Gastroesophageal sphincter (tissue), 4 donors: ENCODE measurements at regions not wholly inside any gene's neighbourhood (a gene's known extent, or its start where the extent isn't known, plus 50 kb on each side); places are given as distances from the start of the nearest gene placed in this dataset.

ENCODE experiments used
- ATAC-seq: fragments of 150-250 bp; one replicate; pipeline ENCODE4 v1.9.1; 2016; ENCODE audit warnings: mild to moderate bottlenecking, moderate library complexity
- H3K27ac ChIP-seq, 4 donors: fragments of 200-600 bp; sonication (generic) in 3 of 4; 1 replicate in 3 of 4; 2 replicates in 1 of 4; pipeline ENCODE4 v1.5.1; 2016 to 2019
- H3K27me3 ChIP-seq: fragments of 200-600 bp; sonication (generic); one replicate; pipeline ENCODE4 v1.5.1; 2019
- H3K36me3 ChIP-seq, 2 donors: fragments of 200-600 bp; sonication (generic); one replicate each; pipeline ENCODE4 v1.5.1; 2019; ENCODE audit warnings: control low read depth in 1 of 2
- H3K4me1 ChIP-seq, 3 donors: fragments of 200-600 bp; sonication (generic); 1 replicate in 2 of 3; 2 replicates in 1 of 3; pipeline ENCODE4 v1.5.1; 2016 to 2019; ENCODE audit warnings: control low read depth in 2 of 3
- H3K4me3 ChIP-seq, 2 donors: fragments of 200-600 bp; sonication (generic); one replicate each; pipeline ENCODE4 v1.5.1; 2019; ENCODE audit warnings: mild to moderate bottlenecking in 1 of 2, moderate library complexity in 1 of 2
- H3K9me3 ChIP-seq, 3 donors: fragments of 200-600 bp; sonication (generic); one replicate each; pipeline ENCODE4 v1.5.1; 2017 to 2019; ENCODE audit warnings: control low read depth in 2 of 3
- CTCF ChIP-seq, 4 experiments: fragments of 200-600 bp in 2 of 4; fragments of 450-650 bp in 2 of 4; sonication (generic) in 1 of 4; IDR thresholded peaks; one replicate each; pipeline ENCODE4 v1.5.1; 2017 to 2019; ENCODE audit warnings: antibody characterized with exemption in 4 of 4, mild to moderate bottlenecking in 2 of 4, moderate library complexity in 2 of 4
- EP300 ChIP-seq: sonication (generic); formaldehyde crosslinking; IDR thresholded peaks from one replicate; pipeline ENCODE4 v1.6.1; 2017; ENCODE audit warnings: antibody characterized with exemption, mild to moderate bottlenecking
- POLR2A ChIP-seq, 2 donors: fragments of 450-650 bp; IDR thresholded peaks; one replicate each; pipeline ENCODE4 v1.6.1; 2017; ENCODE audit warnings: antibody characterized with exemption in 2 of 2, mild to moderate bottlenecking in 2 of 2, moderate library complexity in 1 of 2
- POLR2AphosphoS5 ChIP-seq: sonication (generic); formaldehyde crosslinking; IDR thresholded peaks from one replicate; pipeline ENCODE4 v1.6.1; 2017; ENCODE audit warnings: antibody characterized with exemption
- WGBS, 2 donors: methylation state at CpG; one replicate each; pipeline ENCODE4 v1.1.5; 2018; ENCODE audit warnings: low coverage in 1 of 2; 5-methylcytosine and 5-hydroxymethylcytosine counted together

GRCh38 chr21:35401476-35401875 is 352.4 kb upstream of the RUNX1 start:
- no peaks in the 10 kb centered on the region for H3K9me3 ChIP-seq
- ATAC-seq, result no peak

GRCh38 chr21:35400233-35400939 is 351.3 kb upstream of the RUNX1 start:
- Histone ChIP-seq H3K36me3 (no peaks in the 10 kb centered on the region), H3K4me3 (no peak overlapping the region), H3K9me3 (no peaks in the 10 kb centered on the region), H3K27ac (no peak overlapping the region), H3K4me1 (no peaks in the 10 kb centered on the region), H3K27me3 (peaks cover 29% of the 10 kb centered on the region)
- 42 to 46% methylated on average over 7 to 8 of the region's 8 CpGs for whole genome bisulfite sequencing, 2 donors
- ATAC-seq, result no peak
- no peak for TF ChIP-seq POLR2A (IDR thresholded peaks at IDR 0.05)
- peak; percentile 8 to 63 (median 48) for TF ChIP-seq CTCF (IDR thresholded peaks at IDR 0.05)
- no peak for TF ChIP-seq POLR2AphosphoS5
- TF ChIP-seq EP300, result no peak

More at GRCh38 chr21:35401476-35401875, 352.4 kb upstream of the RUNX1 start:
- H3K27me3 ChIP-seq, result peaks cover 32% of the 10 kb centered on the region
- H3K36me3 ChIP-seq, result no peaks in the 10 kb centered on the region
- no peak for TF ChIP-seq CTCF (IDR thresholded peaks at IDR 0.05)
- TF ChIP-seq POLR2A (IDR thresholded peaks at IDR 0.05), result no peak
- no peak for TF ChIP-seq POLR2AphosphoS5
- no peak for TF ChIP-seq EP300
- 73 to 84% methylated on average over 4 of the region's 4 CpGs for WGBS, 2 donors
- H3K27ac ChIP-seq, result no peak overlapping the region
- no peaks in the 10 kb centered on the region for H3K4me1 ChIP-seq
- H3K4me3 ChIP-seq, result no peak overlapping the region

- no peak for ATAC-seq
- TF ChIP-seq POLR2AphosphoS5, result no peak
- no peak for TF ChIP-seq EP300
- no peak for TF ChIP-seq POLR2A (IDR thresholded peaks at IDR 0.05)
- no peak for TF ChIP-seq CTCF (IDR thresholded peaks at IDR 0.05)
- Histone ChIP-seq H3K27me3 (peaks cover 23% of the 10 kb centered on the region), H3K27ac (no peak overlapping the region), H3K9me3 (no peaks in the 10 kb centered on the region), H3K4me1 (no peaks in the 10 kb centered on the region), H3K36me3 (no peaks in the 10 kb centered on the region), H3K4me3 (no peak overlapping the region)
- WGBS, 2 donors, result 76 to 78% methylated on average over 3 to 5 of the region's 5 CpGs
These were observed 350.6 kb upstream of the RUNX1 start for GRCh38 chr21:35399706-35400105.

GRCh38 chr21:35399002-35399530 is 350.0 kb upstream of the RUNX1 start:
- TF ChIP-seq EP300 (no peak), CTCF (IDR thresholded peaks at IDR 0.05) (no peak), POLR2AphosphoS5 (no peak)
- H3K36me3 ChIP-seq, result no peaks in the 10 kb centered on the region
- no peak for ATAC-seq
- H3K27me3 ChIP-seq, result peaks cover 23% of the 10 kb centered on the region
- no peaks in the 10 kb centered on the region for H3K4me1 ChIP-seq
- no peak overlapping the region for H3K4me3 ChIP-seq
- no peaks in the 10 kb centered on the region for H3K9me3 ChIP-seq
- WGBS, 2 donors, result 59 to 85% methylated on average over 5 to 7 of the region's 7 CpGs
- no peak overlapping the region for H3K27ac ChIP-seq

- H3K27ac ChIP-seq, result no peak overlapping the region
- H3K4me3 ChIP-seq, result no peak overlapping the region
- no peaks in the 10 kb centered on the region for H3K4me1 ChIP-seq
- TF ChIP-seq EP300, result no peak
- no peak for TF ChIP-seq POLR2AphosphoS5
- TF ChIP-seq CTCF (IDR thresholded peaks at IDR 0.05), result no peak
- no peak for ATAC-seq
- H3K36me3 ChIP-seq, result no peaks in the 10 kb centered on the region
- H3K27me3 ChIP-seq, result peaks cover 23% of the 10 kb centered on the region
- H3K9me3 ChIP-seq, result no peaks in the 10 kb centered on the region
These were observed 349.4 kb upstream of the RUNX1 start for GRCh38 chr21:35398346-35398982.
